Smooth muscle cell (in vitro differentiated cells): ENCODE measurements at regions not wholly inside any gene's neighbourhood (a gene's known extent, or its start where the extent isn't known, plus 50 kb on each side); places are given as distances from the start of the nearest gene placed in this dataset.

Experiments used
- DNase-seq: peaks from one replicate; lab custom pipeline; 2025; ENCODE audit not compliant: unreplicated experiment; lab: John Stamatoyannopoulos, UW
- H2AFZ ChIP-seq: fragments of 200-600 bp; sonication (generic); 2 replicates; pipeline ENCODE4 v1.6.0; 2016; ENCODE audit warnings: antibody characterized with exemption, low read depth, mild to moderate bottlenecking
- H3F3A ChIP-seq: fragments of 200-600 bp; sonication (generic); 2 replicates; pipeline ENCODE4 v1.6.0; 2017; ENCODE audit warnings: antibody characterized with exemption, low read depth
- H3K27ac ChIP-seq: fragments of 200-600 bp; sonication (generic); 2 replicates; pipeline ENCODE4 v1.5.1; 2016; ENCODE audit warnings: low read depth, mild to moderate bottlenecking
- H3K27me3 ChIP-seq: fragments of 200-600 bp; sonication (generic); 2 replicates; pipeline ENCODE4 v1.6.1; 2016; ENCODE audit warnings: low read depth, mild to moderate bottlenecking
- H3K36me3 ChIP-seq: fragments of 200-600 bp; sonication (generic); 2 replicates; pipeline ENCODE4 v1.5.1; 2016; ENCODE audit warnings: low read depth
- H3K4me1 ChIP-seq: fragments of 200-600 bp; sonication (generic); 2 replicates; pipeline ENCODE4 v1.5.1; 2016; ENCODE audit warnings: low read depth
- H3K4me2 ChIP-seq: fragments of 200-600 bp; sonication (generic); 2 replicates; pipeline ENCODE4 v1.6.0; 2016; ENCODE audit warnings: mild to moderate bottlenecking
- H3K4me3 ChIP-seq: fragments of 200-600 bp; sonication (generic); 2 replicates; pipeline ENCODE4 v1.5.1; 2016; ENCODE audit warnings: mild to moderate bottlenecking
- H3K79me2 ChIP-seq: fragments of 200-600 bp; sonication (generic); 2 replicates; pipeline ENCODE4 v1.6.0; 2016; ENCODE audit warnings: low read depth, mild to moderate bottlenecking
- H3K9ac ChIP-seq: fragments of 200-600 bp; sonication (generic); 2 replicates; pipeline ENCODE4 v1.6.0; 2016; ENCODE audit warnings: low read depth
- H3K9me3 ChIP-seq: fragments of 200-600 bp; sonication (generic); replicated peaks from 2 replicates; pipeline ENCODE4 v1.5.1; 2016; ENCODE audit warnings: low read depth
- H4K20me1 ChIP-seq: fragments of 200-600 bp; sonication (generic); 2 replicates; pipeline ENCODE4 v1.6.0; 2016; ENCODE audit warnings: low read depth
- WGBS: methylation state at CpG from one replicate; pipeline ENCODE4 v1.1.7; 2016; ENCODE audit warnings: low lambda C conversion rate; 5-methylcytosine and 5-hydroxymethylcytosine counted together
- TF ChIP-seq, protein P1 (sequence below): fragments of 200-600 bp; sonication (generic); IDR thresholded peaks from 2 replicates; pipeline ENCODE4 v1.5.1; 2017; ENCODE audit warnings: borderline replicate concordance, mild to moderate bottlenecking, antibody characterized with exemption; ENCODE audit not compliant: insufficient read depth, poor library complexity, severe bottlenecking

DNA sequence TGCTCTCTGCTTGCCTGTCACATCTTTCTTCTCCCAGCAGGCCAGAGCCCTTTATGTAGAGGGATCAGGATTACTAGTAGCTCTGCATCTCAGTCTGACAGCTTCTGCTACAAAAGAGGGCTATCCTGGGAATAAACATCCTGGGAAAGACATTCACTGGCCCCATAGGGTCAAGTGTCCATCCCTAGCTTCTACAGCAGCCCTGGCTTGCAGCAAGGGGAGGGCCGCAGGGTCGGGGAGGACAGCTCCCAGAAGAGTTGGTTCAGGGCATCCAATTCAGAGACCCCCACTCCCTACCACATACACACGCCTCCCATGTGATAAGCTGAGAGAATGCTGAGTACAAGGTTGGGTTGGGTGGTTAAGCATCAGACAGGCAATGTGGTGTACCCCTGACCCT, 154.1 kb upstream of the PDE10A start:
- DNase-seq = no peak

GRCh38 chr6:165814679-165815078, 151.6 kb upstream of the PDE10A start:
- Histone ChIP-seq H3K27ac (no peak overlapping the region), H4K20me1 (no peaks in the 10 kb centered on the region), H3F3A (no peaks in the 10 kb centered on the region), H3K4me2 (no peak overlapping the region), H3K27me3 (peaks cover 24% of the 10 kb centered on the region), H3K4me1 (peaks cover 9% of the 10 kb centered on the region), H3K9me3 (no peaks in the 10 kb centered on the region), H2AFZ (no peak overlapping the region), H3K36me3 (no peaks in the 10 kb centered on the region), H3K9ac (no peak overlapping the region), H3K4me3 (no peak overlapping the region), H3K79me2 (no peaks in the 10 kb centered on the region)
- TF ChIP-seq, protein P1, sequence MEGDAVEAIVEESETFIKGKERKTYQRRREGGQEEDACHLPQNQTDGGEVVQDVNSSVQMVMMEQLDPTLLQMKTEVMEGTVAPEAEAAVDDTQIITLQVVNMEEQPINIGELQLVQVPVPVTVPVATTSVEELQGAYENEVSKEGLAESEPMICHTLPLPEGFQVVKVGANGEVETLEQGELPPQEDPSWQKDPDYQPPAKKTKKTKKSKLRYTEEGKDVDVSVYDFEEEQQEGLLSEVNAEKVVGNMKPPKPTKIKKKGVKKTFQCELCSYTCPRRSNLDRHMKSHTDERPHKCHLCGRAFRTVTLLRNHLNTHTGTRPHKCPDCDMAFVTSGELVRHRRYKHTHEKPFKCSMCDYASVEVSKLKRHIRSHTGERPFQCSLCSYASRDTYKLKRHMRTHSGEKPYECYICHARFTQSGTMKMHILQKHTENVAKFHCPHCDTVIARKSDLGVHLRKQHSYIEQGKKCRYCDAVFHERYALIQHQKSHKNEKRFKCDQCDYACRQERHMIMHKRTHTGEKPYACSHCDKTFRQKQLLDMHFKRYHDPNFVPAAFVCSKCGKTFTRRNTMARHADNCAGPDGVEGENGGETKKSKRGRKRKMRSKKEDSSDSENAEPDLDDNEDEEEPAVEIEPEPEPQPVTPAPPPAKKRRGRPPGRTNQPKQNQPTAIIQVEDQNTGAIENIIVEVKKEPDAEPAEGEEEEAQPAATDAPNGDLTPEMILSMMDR = no peak
- WGBS = 80% methylated on average over 10 of the region's 10 CpGs
- no peak for DNase-seq

More for the DNA sequence above, 154.1 kb upstream of the PDE10A start:
- H3K4me1 ChIP-seq = peaks cover 9% of the 10 kb centered on the region
- no peak overlapping the region for H3K4me3 ChIP-seq
- no peak overlapping the region for H3K27ac ChIP-seq
- H3K79me2 ChIP-seq = no peaks in the 10 kb centered on the region
- H3K9me3 ChIP-seq = no peaks in the 10 kb centered on the region
- peaks cover 42% of the 10 kb centered on the region for H3K27me3 ChIP-seq
- no peaks in the 10 kb centered on the region for H3F3A ChIP-seq
- H2AFZ ChIP-seq = no peak overlapping the region
- no peaks in the 10 kb centered on the region for H3K36me3 ChIP-seq
- TF ChIP-seq, protein P1 = no peak
- H3K4me2 ChIP-seq = no peak overlapping the region
- no peak overlapping the region for H3K9ac ChIP-seq
- 97% methylated on average over 3 of the region's 3 CpGs for WGBS
- no peaks in the 10 kb centered on the region for H4K20me1 ChIP-seq

DNA sequence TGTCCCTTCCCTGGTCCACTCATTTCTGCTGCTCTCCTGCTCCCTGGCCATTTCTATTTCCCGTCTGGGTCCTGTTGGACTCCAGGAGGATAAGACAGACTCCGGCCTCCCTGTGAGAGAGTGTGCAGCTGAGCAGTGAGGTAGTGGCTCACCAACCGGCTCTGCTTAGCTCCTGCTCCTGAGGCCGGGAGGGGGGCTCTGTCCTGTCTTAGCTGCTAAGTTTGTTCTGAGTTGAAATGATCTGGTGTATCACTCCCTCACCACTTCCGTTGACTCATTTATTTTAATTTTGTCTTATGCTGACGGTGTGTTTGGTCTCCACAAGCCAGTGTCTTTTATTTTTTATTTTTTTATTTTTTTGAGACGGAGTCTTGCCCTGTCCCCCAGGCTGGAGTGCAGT, 148.5 kb upstream of the PDE10A start:
- TF ChIP-seq, protein P1 = no peak
- 89% methylated on average over 7 of the region's 7 CpGs for WGBS
- Histone ChIP-seq H3K27me3 (peaks cover 16% of the 10 kb centered on the region), H3K79me2 (no peaks in the 10 kb centered on the region), H3K9ac (no peak overlapping the region), H4K20me1 (no peaks in the 10 kb centered on the region), H3K36me3 (no peaks in the 10 kb centered on the region), H3K4me2 (no peak overlapping the region), H3K9me3 (no peaks in the 10 kb centered on the region), H3K4me1 (no peaks in the 10 kb centered on the region), H3F3A (no peaks in the 10 kb centered on the region), H2AFZ (no peak overlapping the region), H3K27ac (no peak overlapping the region), H3K4me3 (no peak overlapping the region)
- DNase-seq = no peak

GRCh38 chr6:165808021-165808420, 145.0 kb upstream of the PDE10A start:
- no peaks in the 10 kb centered on the region for H4K20me1 ChIP-seq
- H2AFZ ChIP-seq = no peak overlapping the region
- no peak overlapping the region for H3K27ac ChIP-seq
- WGBS = 92% methylated on average over 10 of the region's 10 CpGs
- no peaks in the 10 kb centered on the region for H3K9me3 ChIP-seq
- no peak overlapping the region for H3K4me3 ChIP-seq
- H3K27me3 ChIP-seq = peaks cover 51% of the 10 kb centered on the region
- no peaks in the 10 kb centered on the region for H3K36me3 ChIP-seq
- no peaks in the 10 kb centered on the region for H3F3A ChIP-seq
- no peak overlapping the region for H3K4me2 ChIP-seq
- H3K4me1 ChIP-seq = no peaks in the 10 kb centered on the region
- DNase-seq = no peak
- H3K9ac ChIP-seq = no peak overlapping the region
- TF ChIP-seq, protein P1 = no peak
- H3K79me2 ChIP-seq = no peaks in the 10 kb centered on the region
